H1 (cell line): ENCODE measurements at regions not wholly inside any gene's neighbourhood (a gene's known extent, or its start where the extent isn't known, plus 50 kb on each side); places are given as distances from the start of the nearest gene placed in this dataset.

Experiments
- CTCF ChIA-PET: fragments of 300-600 bp; sonication (Branson Sonifier 250); formaldehyde crosslinking; loops from one replicate; lab custom pipeline; 2021; ENCODE audit not compliant: partially characterized antibody; lab: Charles Lee
- POLR2A ChIA-PET: fragments of 300-600 bp; sonication (Branson Sonifier 250); formaldehyde crosslinking; loops from one replicate; lab custom pipeline; 2021; ENCODE audit warnings: inconsistent platforms; ENCODE audit not compliant: partially characterized antibody; lab: Charles Lee
- DNase-seq, 2 experiments: peaks; one replicate each; pipeline versions ENCODE4 v3.0.0 to v3.0.0-alpha.2; 2010 to 2022; ENCODE audit warnings: low spot score in 2 of 2, low read depth in 1 of 2, mixed read lengths in 1 of 2
- FAIRE-seq: peaks from 2 replicates; lab custom pipeline; 2011; peaks lifted over from hg19 to GRCh38; lab: Jason Lieb, UNC
- H2AFZ ChIP-seq: 2 replicates; pipeline ENCODE4 v1.8.1; 2012; ENCODE audit warnings: low read length, inconsistent platforms
- H2AK5ac ChIP-seq: 2 replicates; pipeline ENCODE4 v1.6.1; 2013; ENCODE audit warnings: low read depth, low read length
- H2BK120ac ChIP-seq: replicated peaks from 2 replicates; pipeline ENCODE3; 2013; ENCODE audit warnings: low read depth, low read length, inconsistent platforms
- H2BK12ac ChIP-seq: 2 replicates; pipeline ENCODE4 v1.6.1; 2013; ENCODE audit warnings: low read depth, low read length
- H2BK15ac ChIP-seq: 2 replicates; pipeline ENCODE4 v1.6.1; 2013; ENCODE audit warnings: low read length
- H2BK20ac ChIP-seq: 2 replicates; pipeline ENCODE4 v1.6.1; 2013; ENCODE audit warnings: low read length
- H2BK5ac ChIP-seq: 2 replicates; pipeline ENCODE4 v1.6.1; 2013; ENCODE audit warnings: low read depth, low read length
- H3K14ac ChIP-seq: 2 replicates; pipeline ENCODE4 v1.6.1; 2013; ENCODE audit warnings: inconsistent platforms; ENCODE audit not compliant: insufficient read length
- H3K18ac ChIP-seq: 2 replicates; pipeline ENCODE4 v1.6.1; 2013; ENCODE audit warnings: low read length; ENCODE audit errors: extremely low read depth
- H3K23ac ChIP-seq: 2 replicates; pipeline ENCODE4 v1.6.1; 2013; ENCODE audit warnings: inconsistent platforms; ENCODE audit not compliant: insufficient read length
- H3K23me2 ChIP-seq: 2 replicates; pipeline ENCODE4 v1.6.1; 2013; ENCODE audit warnings: low read depth, low read length
- H3K27ac ChIP-seq: 2 replicates; pipeline ENCODE4 v1.6.1; 2011; ENCODE audit warnings: low read depth, low read length, inconsistent platforms
- H3K27me3 ChIP-seq, 4 experiments: replicated peaks in 1 of 4; 1 replicate in 1 of 4; 2 replicates in 3 of 4; pipeline versions ENCODE4 v1.6.1 to v1.8.1; 2011 to 2013; ENCODE audit warnings: low read length in 3 of 4, mild to moderate bottlenecking in 3 of 4, inconsistent platforms in 2 of 4, mixed read lengths in 2 of 4, moderate library complexity in 1 of 4; ENCODE audit not compliant: control insufficient read depth in 3 of 4, insufficient read depth in 3 of 4; ENCODE audit errors: extremely low read depth in 1 of 4
- H3K36me3 ChIP-seq, 4 experiments: 2 replicates each; pipeline versions ENCODE4 v1.6.1 to v1.8.1; 2011 to 2013; ENCODE audit warnings: mild to moderate bottlenecking in 4 of 4, low read length in 3 of 4, moderate library complexity in 2 of 4, control low read depth in 1 of 4, inconsistent platforms in 1 of 4; ENCODE audit not compliant: insufficient read depth in 4 of 4, control insufficient read depth in 2 of 4
- H3K4ac ChIP-seq: replicated peaks from 2 replicates; pipeline ENCODE3; 2013; ENCODE audit warnings: low read length, low read depth, mixed read lengths, inconsistent platforms; ENCODE audit not compliant: insufficient read length
- H3K4me1 ChIP-seq, 4 experiments: replicated peaks in 1 of 4; 1 replicate in 1 of 4; 2 replicates in 3 of 4; pipeline versions ENCODE4 v1.6.1 to v1.8.1; 2011 to 2013; ENCODE audit warnings: low read length in 3 of 4, inconsistent platforms in 2 of 4, mixed read lengths in 1 of 4; ENCODE audit not compliant: insufficient read depth in 4 of 4, control insufficient read depth in 3 of 4
- H3K4me2 ChIP-seq, 2 experiments: 2 replicates each; pipeline versions ENCODE4 v1.6.1 to v1.8.1; 2011 to 2013; ENCODE audit warnings: low read depth in 2 of 2, low read length in 2 of 2, control low read depth in 1 of 2, inconsistent platforms in 1 of 2, mild to moderate bottlenecking in 1 of 2; ENCODE audit not compliant: insufficient read depth in 1 of 2
- H3K4me3 ChIP-seq, 4 experiments: fragments of 200-600, 300-600 bp in 1 of 4; sonication (generic), shearing (Covaris generic), sonication (Bioruptor Twin) in 1 of 4; 2 replicates each; pipeline versions ENCODE4 v1.5.1 to v1.8.1; 2011 to 2016; ENCODE audit warnings: low read length in 4 of 4, low read depth in 3 of 4, control low read depth in 2 of 4, inconsistent platforms in 2 of 4, mild to moderate bottlenecking in 2 of 4, mixed read lengths in 1 of 4, moderate library complexity in 1 of 4; ENCODE audit not compliant: insufficient read depth in 2 of 4; ENCODE audit errors: extremely low read depth in 1 of 4
- H3K56ac ChIP-seq: replicated peaks from 2 replicates; pipeline ENCODE3; 2013; ENCODE audit warnings: low read depth, mild to moderate bottlenecking, mixed read lengths, low read length, inconsistent platforms; ENCODE audit not compliant: insufficient read length
- H3K79me1 ChIP-seq: 2 replicates; pipeline ENCODE4 v1.6.1; 2013; ENCODE audit warnings: low read depth, low read length, control low read depth
- H3K79me2 ChIP-seq, 2 experiments: 2 replicates each; pipeline versions ENCODE4 v1.6.1 to v1.8.1; 2012 to 2013; ENCODE audit warnings: low read length in 2 of 2, mild to moderate bottlenecking in 2 of 2, inconsistent platforms in 1 of 2; ENCODE audit not compliant: insufficient read depth in 2 of 2, control insufficient read depth in 1 of 2
- H3K9ac ChIP-seq, 4 experiments: replicated peaks in 1 of 4; 1 replicate in 1 of 4; 2 replicates in 3 of 4; pipeline versions ENCODE4 v1.6.1 to v1.8.1; 2011 to 2013; ENCODE audit warnings: low read depth in 3 of 4, low read length in 3 of 4, control low read depth in 2 of 4, mild to moderate bottlenecking in 2 of 4, moderate library complexity in 2 of 4, inconsistent platforms in 1 of 4; ENCODE audit errors: extremely low read depth in 1 of 4
- H3K9me3 ChIP-seq, 2 experiments: 2 replicates each; pipeline versions ENCODE4 v1.6.1 to v1.8.1; 2012 to 2013; ENCODE audit warnings: mild to moderate bottlenecking in 2 of 2, moderate library complexity in 2 of 2, control low read depth in 1 of 2, inconsistent platforms in 1 of 2, low read depth in 1 of 2, low read length in 1 of 2, mixed read lengths in 1 of 2; ENCODE audit not compliant: insufficient read depth in 2 of 2
- H4K20me1 ChIP-seq, 2 experiments: replicated peaks in 1 of 2; 2 replicates each; pipeline versions ENCODE3 to v1.8.1; 2011 to 2013; ENCODE audit warnings: inconsistent platforms in 2 of 2, low read length in 2 of 2, mild to moderate bottlenecking in 1 of 2; ENCODE audit not compliant: insufficient read depth in 2 of 2, control insufficient read depth in 1 of 2
- H4K5ac ChIP-seq: 2 replicates; pipeline ENCODE4 v1.6.1; 2013; ENCODE audit warnings: low read length, low read depth, mixed read lengths, inconsistent platforms; ENCODE audit not compliant: insufficient read length
- H4K8ac ChIP-seq: 2 replicates; pipeline ENCODE4 v1.8.0; 2013; ENCODE audit warnings: mild to moderate bottlenecking, moderate library complexity, low read length, inconsistent platforms; ENCODE audit not compliant: insufficient read depth; ENCODE audit errors: extremely low read depth
- H4K91ac ChIP-seq: replicated peaks from 2 replicates; pipeline ENCODE3; 2013; ENCODE audit warnings: low read length, mixed read lengths, inconsistent platforms; ENCODE audit not compliant: insufficient read length
- BCL11A ChIP-seq, 2 experiments: IDR thresholded peaks; one replicate each; pipeline ENCODE4 v1.6.1; 2011; ENCODE audit warnings: low read depth in 2 of 2, low read length in 2 of 2, mild to moderate bottlenecking in 2 of 2
- BRCA1 ChIP-seq: IDR thresholded peaks from 2 replicates; pipeline ENCODE4 v1.6.1; 2012; ENCODE audit warnings: low read depth, low read length, improper control_type of control experiment
- CBX8 ChIP-seq: fragments of 300-800, 300-1000 bp; sonication (generic); IDR thresholded peaks from 2 replicates; pipeline ENCODE4 v1.7.1; 2016; ENCODE audit warnings: low read depth, low read length, borderline replicate concordance
- CEBPB ChIP-seq: IDR thresholded peaks from 2 replicates; pipeline ENCODE4 v1.6.1; 2012; ENCODE audit warnings: low read depth, low read length
- CHD1 ChIP-seq: IDR thresholded peaks from 2 replicates; pipeline ENCODE4 v1.6.1; 2012; ENCODE audit warnings: low read depth, low read length, improper control_type of control experiment
- EGR1 ChIP-seq: IDR thresholded peaks from 2 replicates; pipeline ENCODE4 v1.6.1; 2011; ENCODE audit warnings: low read depth, low read length, borderline replicate concordance
- FOSL1 ChIP-seq: IDR thresholded peaks from 2 replicates; pipeline ENCODE4 v1.6.1; 2011; ENCODE audit warnings: mild to moderate bottlenecking, low read depth, low read length, moderate library complexity; ENCODE audit not compliant: insufficient read depth
- GTF2F1 ChIP-seq: IDR thresholded peaks from 2 replicates; pipeline ENCODE4 v1.6.1; 2012; ENCODE audit warnings: low read depth, low read length, improper control_type of control experiment, borderline replicate concordance
- MAFK ChIP-seq: IDR thresholded peaks from 2 replicates; pipeline ENCODE4 v1.6.1; 2012; ENCODE audit warnings: low read depth, mild to moderate bottlenecking, improper control_type of control experiment, low read length
- RFX5 ChIP-seq: IDR thresholded peaks from 2 replicates; pipeline ENCODE4 v1.6.1; 2011; ENCODE audit warnings: low read depth, low read length, improper control_type of control experiment, borderline replicate concordance
- RNF2 ChIP-seq: fragments of 200-900, 300-1000 bp; sonication (generic); IDR thresholded peaks from 2 replicates; pipeline ENCODE4 v1.7.1; 2016; ENCODE audit warnings: borderline replicate concordance, low read depth, mild to moderate bottlenecking, antibody characterized with exemption, low read length; ENCODE audit not compliant: poor library complexity, severe bottlenecking; ENCODE audit errors: missing control alignments
- RXRA ChIP-seq: IDR thresholded peaks from 2 replicates; pipeline ENCODE4 v1.6.1; 2011; ENCODE audit warnings: low read depth, mild to moderate bottlenecking, low read length, moderate library complexity; ENCODE audit not compliant: insufficient read depth
- SP1 ChIP-seq: IDR thresholded peaks from 2 replicates; pipeline ENCODE4 v1.6.1; 2011; ENCODE audit warnings: low read depth, low read length
- SP2 ChIP-seq: IDR thresholded peaks from 2 replicates; pipeline ENCODE4 v1.6.1; 2012; ENCODE audit warnings: mild to moderate bottlenecking, low read length, inconsistent platforms
- SP4 ChIP-seq: IDR thresholded peaks from 2 replicates; pipeline ENCODE4 v1.6.1; 2012; ENCODE audit warnings: low read length, inconsistent platforms
- ZNF274 ChIP-seq: IDR thresholded peaks from 2 replicates; pipeline ENCODE4 v1.7.0; 2012; ENCODE audit warnings: low read length, borderline replicate concordance; ENCODE audit errors: extremely low read depth
- WGBS, 2 experiments: shearing (Covaris generic) in 1 of 2; methylation state at CpG; one replicate each; pipeline versions ENCODE4 v1.1.6 to v1.1.7; 2013 to 2015; ENCODE audit warnings: low lambda C conversion rate in 2 of 2, mixed read lengths in 2 of 2, inconsistent platforms in 1 of 2, low coverage in 1 of 2, missing lambda C conversion rate in 1 of 2; ENCODE audit not compliant: insufficient replicate concordance in 2 of 2, insufficient coverage in 1 of 2, insufficient read length in 1 of 2; ENCODE audit errors: extremely low coverage in 1 of 2, missing lambda C conversion rate in 1 of 2; 5-methylcytosine and 5-hydroxymethylcytosine counted together

GRCh38 chr3:144544871-144545270, 573.2 kb downstream of the DIPK2A start:
- H2AFZ ChIP-seq, result no peak overlapping the region
- no peak for TF ChIP-seq GTF2F1
- TF ChIP-seq EGR1, result no peak
- no peak for TF ChIP-seq CEBPB
- TF ChIP-seq RXRA, result no peak
- TF ChIP-seq SP1, result no peak
- no peak for TF ChIP-seq MAFK
- no peak for TF ChIP-seq CHD1
- no peak for TF ChIP-seq SP2
- TF ChIP-seq ZNF274, result no peak
- no peak for TF ChIP-seq RFX5
- no peak for TF ChIP-seq BCL11A (IDR thresholded peaks at IDR 0.05; ENCODE audit: low read depth in 2 of 2, low read length in 2 of 2)
- no peak for TF ChIP-seq FOSL1
- no peak for TF ChIP-seq CBX8
- TF ChIP-seq BRCA1, result no peak
- TF ChIP-seq SP4, result no peak
- TF ChIP-seq RNF2, result no peak

More at GRCh38 chr3:144544871-144545270, 573.2 kb downstream of the DIPK2A start:
- Histone ChIP-seq H2AK5ac (no peak overlapping the region), H3K27me3 (no peaks in the 10 kb centered on the region), H3K14ac (no peak overlapping the region), H3K23me2 (no peaks in the 10 kb centered on the region), H3K56ac (no peak overlapping the region), H3K4me3 (no peak overlapping the region), H3K27ac (no peak overlapping the region), H2BK12ac (no peak overlapping the region), H3K36me3 (no peaks in the 10 kb centered on the region), H3K4me2 (no peak overlapping the region), H3K18ac (no peak overlapping the region), H3K4ac (no peak overlapping the region), H3K9me3 (no peaks in the 10 kb centered on the region), H2BK15ac (no peak overlapping the region), H4K20me1 (no peaks in the 10 kb centered on the region), H3K79me2 (no peaks in the 10 kb centered on the region), H2BK5ac (no peak overlapping the region), H3K9ac (no peak overlapping the region), H4K5ac (no peak overlapping the region), H2BK120ac (no peak overlapping the region), H4K8ac (no peak overlapping the region), H2BK20ac (no peak overlapping the region), H4K91ac (no peak overlapping the region), H3K4me1 (peaks cover 0 to 7% (median 1%) of the 10 kb centered on the region in 4 experiments; a peak in 4 of 7 replicates), H3K79me1 (no peaks in the 10 kb centered on the region), H3K23ac (no peak overlapping the region)
- WGBS, 2 experiments, result 94% methylated on average over 4 of the region's 4 CpGs; no CpG with 5 or more reads in 1 of the 2 experiments
- ChIA-PET POLR2A (no interaction called here), CTCF (interaction anchor here (0.5 kb wide), 1 partner anchor 67 kb away, joined by 3 read pairs; no protein-coding TSS in a partner anchor)
- DNase-seq, result no peak
- FAIRE-seq, result no peak
